ENCODE measurements at regions not wholly inside any gene's neighbourhood (a gene's known extent, or its start where the extent isn't known, plus 50 kb on each side); places are given as distances from the start of the nearest gene placed in this dataset.
"Not testable (repeated sequence)": the region's sequence is repeated elsewhere in the genome, so short reads cannot be mapped to it uniquely, and the experiment has no call there.

- H3K4me3 ChIP-seq (ENCODE audit: low read length); DNase-seq; H3K36me3 ChIP-seq (ENCODE audit: control insufficient read depth, insufficient read depth, low read length); H3K9me3 ChIP-seq (ENCODE audit: control insufficient read depth, low read depth, low read length); H3K27me3 ChIP-seq (ENCODE audit: control insufficient read depth, insufficient read depth, low read length); H3K4me1 ChIP-seq (ENCODE audit: control insufficient read depth, insufficient read depth, low read length); H3K27ac ChIP-seq (ENCODE audit: low read length): not testable (repeated sequence)
- WGBS (ENCODE audit: insufficient coverage, low lambda C conversion rate) = no CpG with 5 or more reads among the region's 5 CpGs
Observed at GRCh38 chrX:144082237-144082636, 198.4 kb downstream of the UBE2NL start.

- H3K4me3 ChIP-seq (ENCODE audit: low read length); H3K36me3 ChIP-seq (ENCODE audit: control insufficient read depth, insufficient read depth, low read length); H3K27me3 ChIP-seq (ENCODE audit: control insufficient read depth, insufficient read depth, low read length); H3K9me3 ChIP-seq (ENCODE audit: control insufficient read depth, low read depth, low read length); DNase-seq; H3K4me1 ChIP-seq (ENCODE audit: control insufficient read depth, insufficient read depth, low read length); H3K27ac ChIP-seq (ENCODE audit: low read length): not testable (repeated sequence)
- no CpG with 5 or more reads among the region's 1 CpG for WGBS (ENCODE audit: insufficient coverage, low lambda C conversion rate)
Observed at GRCh38 chrX:144089674-144090073, 205.8 kb downstream of the UBE2NL start.

- H3K27ac ChIP-seq (ENCODE audit: low read length); DNase-seq; H3K36me3 ChIP-seq (ENCODE audit: control insufficient read depth, insufficient read depth, low read length); H3K27me3 ChIP-seq (ENCODE audit: control insufficient read depth, insufficient read depth, low read length); H3K9me3 ChIP-seq (ENCODE audit: control insufficient read depth, low read depth, low read length); H3K4me3 ChIP-seq (ENCODE audit: low read length); H3K4me1 ChIP-seq (ENCODE audit: control insufficient read depth, insufficient read depth, low read length): not testable (repeated sequence)
- WGBS (ENCODE audit: insufficient coverage, low lambda C conversion rate) = no CpG with 5 or more reads among the region's 3 CpGs
Observed at GRCh38 chrX:144092116-144092515, 208.2 kb downstream of the UBE2NL start.

GRCh38 chrX:144119490-144119889 is 235.6 kb downstream of the UBE2NL start:
- H3K27ac ChIP-seq (ENCODE audit: low read length); H3K4me1 ChIP-seq (ENCODE audit: control insufficient read depth, insufficient read depth, low read length); H3K4me3 ChIP-seq (ENCODE audit: low read length); DNase-seq; H3K9me3 ChIP-seq (ENCODE audit: control insufficient read depth, low read depth, low read length); H3K36me3 ChIP-seq (ENCODE audit: control insufficient read depth, insufficient read depth, low read length); H3K27me3 ChIP-seq (ENCODE audit: control insufficient read depth, insufficient read depth, low read length): not testable (repeated sequence)
- WGBS (ENCODE audit: insufficient coverage, low lambda C conversion rate) = no CpG with 5 or more reads among the region's 1 CpG

GRCh38 chrX:144121566-144121965 is 237.7 kb downstream of the UBE2NL start:
- not testable (repeated sequence) for H3K9me3 ChIP-seq (ENCODE audit: control insufficient read depth, low read depth, low read length); DNase-seq

GRCh38 chrX:144127570-144128169 is 243.8 kb downstream of the UBE2NL start:
- not testable (repeated sequence) for DNase-seq; H3K27ac ChIP-seq (ENCODE audit: low read length); H3K27me3 ChIP-seq (ENCODE audit: control insufficient read depth, insufficient read depth, low read length); H3K9me3 ChIP-seq (ENCODE audit: control insufficient read depth, low read depth, low read length); H3K36me3 ChIP-seq (ENCODE audit: control insufficient read depth, insufficient read depth, low read length); H3K4me1 ChIP-seq (ENCODE audit: control insufficient read depth, insufficient read depth, low read length); H3K4me3 ChIP-seq (ENCODE audit: low read length)
- WGBS (ENCODE audit: insufficient coverage, low lambda C conversion rate) = no CpG with 5 or more reads among the region's 6 CpGs

More at GRCh38 chrX:144121566-144121965, 237.7 kb downstream of the UBE2NL start:
- H3K36me3 ChIP-seq (ENCODE audit: control insufficient read depth, insufficient read depth, low read length); H3K27me3 ChIP-seq (ENCODE audit: control insufficient read depth, insufficient read depth, low read length); H3K27ac ChIP-seq (ENCODE audit: low read length); H3K4me3 ChIP-seq (ENCODE audit: low read length); H3K4me1 ChIP-seq (ENCODE audit: control insufficient read depth, insufficient read depth, low read length): not testable (repeated sequence)

GRCh38 chrX:144129511-144129910 is 245.6 kb downstream of the UBE2NL start:
- H3K4me3 ChIP-seq (ENCODE audit: low read length); DNase-seq; H3K9me3 ChIP-seq (ENCODE audit: control insufficient read depth, low read depth, low read length); H3K27me3 ChIP-seq (ENCODE audit: control insufficient read depth, insufficient read depth, low read length); H3K36me3 ChIP-seq (ENCODE audit: control insufficient read depth, insufficient read depth, low read length); H3K27ac ChIP-seq (ENCODE audit: low read length); H3K4me1 ChIP-seq (ENCODE audit: control insufficient read depth, insufficient read depth, low read length): not testable (repeated sequence)
- WGBS (ENCODE audit: insufficient coverage, low lambda C conversion rate) = no CpG with 5 or more reads among the region's 2 CpGs

GRCh38 chrX:144130507-144130906 is 246.6 kb downstream of the UBE2NL start:
- not testable (repeated sequence) for H3K9me3 ChIP-seq (ENCODE audit: control insufficient read depth, low read depth, low read length); H3K4me1 ChIP-seq (ENCODE audit: control insufficient read depth, insufficient read depth, low read length); H3K27me3 ChIP-seq (ENCODE audit: control insufficient read depth, insufficient read depth, low read length); H3K27ac ChIP-seq (ENCODE audit: low read length); H3K4me3 ChIP-seq (ENCODE audit: low read length); H3K36me3 ChIP-seq (ENCODE audit: control insufficient read depth, insufficient read depth, low read length); DNase-seq
- WGBS (ENCODE audit: insufficient coverage, low lambda C conversion rate) = no CpG with 5 or more reads among the region's 3 CpGs

GRCh38 chrX:144131080-144131479 is 247.2 kb downstream of the UBE2NL start:
- H3K4me1 ChIP-seq (ENCODE audit: control insufficient read depth, insufficient read depth, low read length); H3K9me3 ChIP-seq (ENCODE audit: control insufficient read depth, low read depth, low read length); H3K27me3 ChIP-seq (ENCODE audit: control insufficient read depth, insufficient read depth, low read length); H3K4me3 ChIP-seq (ENCODE audit: low read length); H3K36me3 ChIP-seq (ENCODE audit: control insufficient read depth, insufficient read depth, low read length); DNase-seq; H3K27ac ChIP-seq (ENCODE audit: low read length): not testable (repeated sequence)
- WGBS (ENCODE audit: insufficient coverage, low lambda C conversion rate) = no CpG with 5 or more reads among the region's 3 CpGs

- no CpG with 5 or more reads among the region's 2 CpGs for WGBS (ENCODE audit: insufficient coverage, low lambda C conversion rate)
- DNase-seq; H3K27ac ChIP-seq (ENCODE audit: low read length): not testable (repeated sequence)
Observed at GRCh38 chrX:144134448-144135119, 250.7 kb downstream of the UBE2NL start.

GRCh38 chrX:144154474-144154873 is 270.6 kb downstream of the UBE2NL start:
- peak in 1 of 2 donors; percentile 0 for DNase-seq
- H3K4me3 ChIP-seq (ENCODE audit: low read length); H3K27me3 ChIP-seq (ENCODE audit: control insufficient read depth, insufficient read depth, low read length); H3K36me3 ChIP-seq (ENCODE audit: control insufficient read depth, insufficient read depth, low read length); H3K4me1 ChIP-seq (ENCODE audit: control insufficient read depth, insufficient read depth, low read length); H3K9me3 ChIP-seq (ENCODE audit: control insufficient read depth, low read depth, low read length); H3K27ac ChIP-seq (ENCODE audit: low read length): not testable (repeated sequence)
- no CpG with 5 or more reads among the region's 5 CpGs for WGBS (ENCODE audit: insufficient coverage, low lambda C conversion rate)

More at GRCh38 chrX:144134448-144135119, 250.7 kb downstream of the UBE2NL start:
- not testable (repeated sequence) for H3K27me3 ChIP-seq (ENCODE audit: control insufficient read depth, insufficient read depth, low read length); H3K4me3 ChIP-seq (ENCODE audit: low read length); H3K9me3 ChIP-seq (ENCODE audit: control insufficient read depth, low read depth, low read length); H3K4me1 ChIP-seq (ENCODE audit: control insufficient read depth, insufficient read depth, low read length); H3K36me3 ChIP-seq (ENCODE audit: control insufficient read depth, insufficient read depth, low read length)
